GM12878 (cell line): ENCODE measurements at regions not wholly inside any gene's neighbourhood (a gene's known extent, or its start where the extent isn't known, plus 50 kb on each side); places are given as distances from the start of the nearest gene placed in this dataset.

Experiments used
- CHD2 ChIP-seq: IDR thresholded peaks from 2 replicates; pipeline ENCODE4 v1.6.1; 2011; ENCODE audit warnings: low read depth, low read length, improper control_type of control experiment, borderline replicate concordance
- CTCF ChIP-seq, 3 experiments: IDR thresholded peaks in 2 of 3; conservative IDR thresholded peaks in 1 of 3; 2 replicates each; pipeline ENCODE4 v1.5.1; 2011; ENCODE audit warnings: low read depth in 3 of 3, low read length in 3 of 3, mild to moderate bottlenecking in 3 of 3, control low read depth in 2 of 3, moderate library complexity in 2 of 3, inconsistent platforms in 1 of 3, mixed read lengths in 1 of 3; ENCODE audit not compliant: control insufficient read depth in 2 of 3, insufficient read depth in 1 of 3; ENCODE audit errors: extremely low read depth in 1 of 3
- E2F4 ChIP-seq: IDR thresholded peaks from 2 replicates; pipeline ENCODE4 v1.6.1; 2012; ENCODE audit warnings: low read depth, low read length, improper control_type of control experiment
- ESRRA ChIP-seq: IDR thresholded peaks from 2 replicates; pipeline ENCODE4 v1.6.1; 2012; ENCODE audit warnings: mild to moderate bottlenecking, low read length, improper control_type of control experiment
- FOXM1 ChIP-seq: IDR thresholded peaks from 2 replicates; pipeline ENCODE4 v1.6.1; 2012; ENCODE audit warnings: low read depth, mild to moderate bottlenecking, inconsistent platforms, low read length, moderate library complexity
- GATAD2B ChIP-seq: fragments of 450-650 bp; conservative IDR thresholded peaks from 2 replicates; pipeline ENCODE4 v1.6.1; 2017; ENCODE audit warnings: low read depth, mild to moderate bottlenecking, moderate library complexity
- HCFC1 ChIP-seq: fragments of 150-350 bp; IDR thresholded peaks from 2 replicates; pipeline ENCODE4 v1.6.1; 2014; ENCODE audit warnings: low read length
- HDAC6 ChIP-seq: fragments of 200-600 bp; sonication (generic); IDR thresholded peaks from one replicate; pipeline ENCODE4 v1.8.0; 2017; ENCODE audit warnings: antibody characterized with exemption; ENCODE audit not compliant: unreplicated experiment
- KDM1A ChIP-seq: fragments of 200-600 bp; sonication (generic); IDR thresholded peaks from 2 replicates; pipeline ENCODE4 v1.6.1; 2016; ENCODE audit warnings: borderline replicate concordance
- POLR2A ChIP-seq: IDR thresholded peaks from 2 replicates; pipeline ENCODE4 v1.6.1; 2011; ENCODE audit warnings: low read depth, mild to moderate bottlenecking, low read length
- RFX5 ChIP-seq: IDR thresholded peaks from 2 replicates; pipeline ENCODE4 v1.6.1; 2011; ENCODE audit warnings: low read depth, low read length, improper control_type of control experiment
- YY1 ChIP-seq: IDR thresholded peaks from 2 replicates; pipeline ENCODE4 v1.6.1; 2011; ENCODE audit warnings: low read depth, mild to moderate bottlenecking, low read length
- ZNF274 ChIP-seq: IDR thresholded peaks from one replicate; pipeline ENCODE4 v1.8.0; 2011; ENCODE audit not compliant: insufficient read length, insufficient read depth

GRCh38 chr6:149194820-149195558 is 122.5 kb upstream of the TAB2 start:
- TF ChIP-seq CTCF (IDR thresholded peaks at IDR 0.05 in 2 of 3, conservative IDR thresholded peaks at IDR 0.05 in 1 of 3; ENCODE audit: control insufficient read depth in 2 of 3, extremely low read depth in 1 of 3, insufficient read depth in 1 of 3, low read depth in 3 of 3, low read length in 3 of 3) (no peak), CHD2 (no peak), ESRRA (no peak), RFX5 (no peak), GATAD2B (no peak), ZNF274 (no peak), POLR2A (no peak), FOXM1 (no peak), HCFC1 (no peak), E2F4 (no peak), KDM1A (no peak), YY1 (no peak), HDAC6 (no peak)
